LNCAP (cell line): ENCODE measurements at regions not wholly inside any gene's neighbourhood (a gene's known extent, or its start where the extent isn't known, plus 50 kb on each side); places are given as distances from the start of the nearest gene placed in this dataset.

Experiments used
- TF ChIP-seq, protein P1 (sequence below): fragments of 450-650 bp; IDR thresholded peaks from 2 replicates; pipeline ENCODE4 v1.5.1; 2017; ENCODE audit warnings: mild to moderate bottlenecking

DNA sequence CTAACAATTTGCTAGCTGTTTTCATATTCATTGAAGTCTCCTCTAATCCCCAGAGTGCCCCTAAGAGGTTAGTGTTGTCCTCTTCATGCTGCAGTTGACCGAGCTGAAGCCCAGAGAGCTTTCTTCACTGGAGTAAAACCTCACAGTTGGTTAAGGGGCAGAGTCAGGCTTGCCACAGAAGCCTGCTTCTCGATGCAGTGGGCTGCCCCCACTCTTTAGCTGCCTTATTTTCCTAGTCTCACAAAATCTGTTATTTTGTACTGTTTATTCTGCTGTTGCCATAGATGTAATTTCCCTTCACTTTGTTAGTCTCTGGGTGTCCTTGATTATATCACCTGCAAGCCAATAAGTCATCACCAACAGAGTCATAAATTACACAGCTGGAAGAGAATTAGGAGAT, 56.3 kb upstream of the ZPBP start:
- TF ChIP-seq, protein P1, sequence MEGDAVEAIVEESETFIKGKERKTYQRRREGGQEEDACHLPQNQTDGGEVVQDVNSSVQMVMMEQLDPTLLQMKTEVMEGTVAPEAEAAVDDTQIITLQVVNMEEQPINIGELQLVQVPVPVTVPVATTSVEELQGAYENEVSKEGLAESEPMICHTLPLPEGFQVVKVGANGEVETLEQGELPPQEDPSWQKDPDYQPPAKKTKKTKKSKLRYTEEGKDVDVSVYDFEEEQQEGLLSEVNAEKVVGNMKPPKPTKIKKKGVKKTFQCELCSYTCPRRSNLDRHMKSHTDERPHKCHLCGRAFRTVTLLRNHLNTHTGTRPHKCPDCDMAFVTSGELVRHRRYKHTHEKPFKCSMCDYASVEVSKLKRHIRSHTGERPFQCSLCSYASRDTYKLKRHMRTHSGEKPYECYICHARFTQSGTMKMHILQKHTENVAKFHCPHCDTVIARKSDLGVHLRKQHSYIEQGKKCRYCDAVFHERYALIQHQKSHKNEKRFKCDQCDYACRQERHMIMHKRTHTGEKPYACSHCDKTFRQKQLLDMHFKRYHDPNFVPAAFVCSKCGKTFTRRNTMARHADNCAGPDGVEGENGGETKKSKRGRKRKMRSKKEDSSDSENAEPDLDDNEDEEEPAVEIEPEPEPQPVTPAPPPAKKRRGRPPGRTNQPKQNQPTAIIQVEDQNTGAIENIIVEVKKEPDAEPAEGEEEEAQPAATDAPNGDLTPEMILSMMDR: no peak

DNA sequence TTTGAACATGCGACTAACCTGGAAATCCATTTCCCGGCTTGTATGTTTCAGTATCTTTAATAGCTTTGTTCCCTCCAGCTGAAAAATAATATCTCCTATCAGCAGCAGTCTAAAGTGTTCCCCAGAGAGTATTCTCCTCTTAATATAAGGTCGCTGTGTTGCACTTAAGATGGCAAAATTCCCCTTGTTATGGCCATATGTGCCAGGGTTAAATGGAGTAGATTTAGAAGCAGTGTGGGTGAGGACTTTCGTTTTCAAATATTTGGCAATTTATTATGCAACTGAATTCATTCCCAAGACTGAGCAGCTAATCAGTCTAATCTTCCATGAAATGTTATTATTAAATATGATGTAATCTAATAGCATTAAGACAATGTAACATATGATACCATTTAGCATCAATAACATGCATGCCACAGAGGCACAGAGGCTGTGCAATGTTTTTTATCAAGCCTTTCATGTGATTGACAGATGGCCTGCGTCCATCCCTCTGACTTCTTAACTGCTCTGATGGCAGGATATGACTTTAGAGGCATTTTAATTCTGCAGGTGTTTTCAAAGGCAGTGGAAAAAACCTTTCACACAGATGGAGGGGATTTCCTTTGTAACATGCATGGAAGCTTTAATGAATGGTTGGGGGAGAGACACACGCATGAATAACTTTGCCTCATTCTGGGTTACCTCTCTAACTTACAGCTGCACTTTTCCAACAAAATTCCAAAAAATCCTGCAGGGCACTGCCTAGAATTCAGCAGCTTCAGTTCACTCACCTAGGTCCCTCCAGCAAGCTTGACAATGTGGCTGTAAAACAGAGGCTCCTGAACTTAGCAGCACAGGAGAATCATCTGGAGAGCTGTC, 55.1 kb upstream of the ZPBP start:
- TF ChIP-seq, protein P1: no peak

DNA sequence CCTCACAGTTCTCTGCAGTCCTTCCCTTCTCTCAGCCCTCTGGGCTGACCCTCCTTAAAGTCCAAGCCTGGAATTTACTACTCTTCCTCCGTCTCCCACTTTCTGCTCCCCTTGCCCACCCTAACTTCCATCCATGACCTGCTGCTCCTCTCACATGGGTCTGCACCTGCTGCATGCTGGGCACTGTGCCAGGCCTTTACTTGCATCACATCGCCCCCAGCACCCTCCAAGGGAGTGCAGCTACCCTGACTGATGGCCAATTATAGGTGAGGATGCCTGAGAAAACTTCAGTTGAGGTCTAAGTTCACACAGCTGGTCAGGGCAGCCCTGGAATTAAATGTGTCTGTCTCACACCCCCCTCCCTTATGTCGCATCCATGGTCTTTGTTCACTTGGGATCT, 53.6 kb upstream of the ZPBP start:
- TF ChIP-seq, protein P1: no peak

DNA sequence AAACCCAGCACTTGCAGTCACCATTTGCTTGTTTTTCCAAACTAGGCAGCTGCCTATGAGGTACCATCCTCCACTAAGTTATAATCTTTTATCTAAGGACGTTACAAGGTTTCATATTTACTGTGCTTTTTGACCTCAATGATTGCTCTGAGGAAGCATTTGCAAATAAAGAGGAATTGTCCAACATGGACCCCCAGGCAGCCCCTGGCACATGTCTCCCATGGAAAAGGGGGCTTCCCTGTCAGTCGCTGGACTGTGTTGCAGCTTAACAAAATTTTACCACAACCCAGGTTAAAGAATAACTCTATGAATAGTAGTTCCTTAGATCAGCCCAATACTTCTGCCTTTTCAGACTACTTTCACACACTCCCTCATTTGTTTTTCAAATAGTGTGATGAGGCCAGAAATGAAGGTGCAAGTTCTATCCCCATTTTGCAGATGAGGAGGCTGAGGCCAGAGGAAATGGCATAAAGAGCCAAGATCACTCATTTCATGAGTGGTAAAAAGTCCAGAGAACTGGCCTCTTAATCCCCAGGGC, 52.8 kb upstream of the ZPBP start:
- TF ChIP-seq, protein P1: no peak

DNA sequence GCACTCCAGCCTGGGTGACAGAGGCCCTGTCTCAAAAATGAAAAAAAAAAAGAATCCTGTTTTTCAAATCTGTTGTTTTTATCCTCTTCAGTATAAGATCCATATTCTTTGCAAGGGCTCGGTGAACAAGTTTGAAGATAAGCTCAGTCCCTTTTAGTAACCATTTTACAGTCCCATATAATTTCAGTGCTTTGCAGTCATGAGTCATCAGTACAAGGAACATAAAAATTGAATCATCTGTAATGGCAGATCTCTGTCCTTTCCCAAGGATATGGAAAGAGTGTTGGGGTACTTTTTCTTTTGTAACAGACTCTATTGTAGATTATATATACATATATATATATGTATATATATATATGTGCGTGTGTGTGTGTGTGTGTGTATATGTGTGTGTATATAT, 52.2 kb upstream of the ZPBP start:
- TF ChIP-seq, protein P1: no peak
